ENCODE measurements at regions not wholly inside any gene's neighbourhood (a gene's known extent, or its start where the extent isn't known, plus 50 kb on each side); places are given as distances from the start of the nearest gene placed in this dataset.

GRCh38 chr13:42405665-42406390 is 133.9 kb downstream of the AKAP11 start (continued):
- TF ChIP-seq JUNB (IDR thresholded peaks at IDR 0.05) (peak; percentile 95), SKIL (IDR thresholded peaks at IDR 0.05; ENCODE audit: low read depth, poor library complexity, severe bottlenecking) (peak; percentile 98), GABPA (IDR thresholded peaks at IDR 0.05; ENCODE audit: low read depth) (peak; percentile 67), MTA3 (IDR thresholded peaks at IDR 0.05; ENCODE audit: borderline replicate concordance, low read length) (peak; percentile 87), CREB1 (IDR thresholded peaks at IDR 0.05; ENCODE audit: low read depth) (peak; percentile 55; the same call in 1 of the 2 replicates), NBN (IDR thresholded peaks at IDR 0.05) (peak; percentile 49), EED (IDR thresholded peaks at IDR 0.05; ENCODE audit: low read depth) (peak; percentile 96), MLLT1 (IDR thresholded peaks at IDR 0.05) (no peak; the same call in none of the 2 replicates), TCF3 (IDR thresholded peaks at IDR 0.05; ENCODE audit: borderline replicate concordance, insufficient read depth, low read depth, low read length) (peak; percentile 54; the same call in 1 of the 2 replicates), CHD2 (IDR thresholded peaks at IDR 0.05; ENCODE audit: borderline replicate concordance, low read depth, low read length) (peak; percentile 80), STAT3 (IDR thresholded peaks at IDR 0.05; ENCODE audit: low read depth, low read length) (peak; percentile 90), PAX5 (IDR thresholded peaks at IDR 0.05; ENCODE audit: borderline replicate concordance, low read depth, low read length) (peak; percentile 89), EP300 (IDR thresholded peaks at IDR 0.05; ENCODE audit: borderline replicate concordance in 1 of 2, control insufficient read depth in 1 of 2, low read depth in 2 of 2, low read length in 2 of 2) (peak; percentile 86 to 97), CUX1 (IDR thresholded peaks at IDR 0.05; ENCODE audit: insufficient replicate concordance, low read depth, low read length) (peak; percentile 9), POLR2AphosphoS5 (IDR thresholded peaks at IDR 0.05; ENCODE audit: low read length) (peak; percentile 27; the same call in 1 of the 2 replicates), TAF1 (IDR thresholded peaks at IDR 0.05; ENCODE audit: borderline replicate concordance, low read depth, low read length) (peak; percentile 61), POU2F2 (IDR thresholded peaks at IDR 0.05; ENCODE audit: borderline replicate concordance, low read depth, low read length) (peak; percentile 72; the same call in 2 of the 3 replicates), BHLHE40 (IDR thresholded peaks at IDR 0.05; ENCODE audit: borderline replicate concordance in 1 of 2, low read depth in 2 of 2, low read length in 1 of 2) (peak; percentile 49 to 73; a peak in 2 of 4 replicates), SIN3A (IDR thresholded peaks at IDR 0.05; ENCODE audit: low read depth, low read length) (peak; percentile 62; the same call in 1 of the 2 replicates), TARDBP (IDR thresholded peaks at IDR 0.05; ENCODE audit: borderline replicate concordance) (no peak)
